ENCODE measurements at regions not wholly inside any gene's neighbourhood (a gene's known extent, or its start where the extent isn't known, plus 50 kb on each side); places are given as distances from the start of the nearest gene placed in this dataset.

DNA sequence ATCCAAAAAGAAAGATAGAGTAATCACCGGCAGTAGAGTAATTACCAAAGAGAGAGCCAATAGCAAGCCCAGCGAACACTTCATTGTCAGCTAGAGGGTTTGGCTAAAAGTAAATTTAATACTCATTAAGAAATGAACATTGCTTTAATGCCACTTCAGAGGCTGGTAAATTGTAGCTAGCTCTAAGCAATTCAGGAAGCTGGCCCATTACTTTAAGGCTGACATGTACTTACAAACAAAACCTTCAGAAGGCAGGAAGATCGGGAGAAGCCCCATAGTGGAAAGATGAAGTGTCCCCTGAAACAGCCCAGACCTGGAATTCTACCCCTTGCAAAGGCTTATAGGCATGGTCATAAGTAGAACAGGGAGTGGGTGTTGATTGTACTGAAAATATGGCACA, 396.6 kb upstream of the ID4 start:
- Histone ChIP-seq H3K27me3 (ENCODE audit: control insufficient read depth, insufficient read depth, low read length) (no peaks in the 10 kb centered on the region), H3K9me3 (replicated peaks; ENCODE audit: control insufficient read depth, low read depth, low read length) (no peaks in the 10 kb centered on the region), H3K36me3 (ENCODE audit: control insufficient read depth, insufficient read depth, low read length) (no peaks in the 10 kb centered on the region), H3K4me1 (ENCODE audit: control insufficient read depth, insufficient read depth, low read length) (no peaks in the 10 kb centered on the region), H3K4me3 (ENCODE audit: low read length) (no peak overlapping the region), H3K27ac (ENCODE audit: low read length) (no peak overlapping the region)
- no peak for DNase-seq
- WGBS (ENCODE audit: insufficient coverage) = no CpG with 5 or more reads among the region's 3 CpGs

DNA sequence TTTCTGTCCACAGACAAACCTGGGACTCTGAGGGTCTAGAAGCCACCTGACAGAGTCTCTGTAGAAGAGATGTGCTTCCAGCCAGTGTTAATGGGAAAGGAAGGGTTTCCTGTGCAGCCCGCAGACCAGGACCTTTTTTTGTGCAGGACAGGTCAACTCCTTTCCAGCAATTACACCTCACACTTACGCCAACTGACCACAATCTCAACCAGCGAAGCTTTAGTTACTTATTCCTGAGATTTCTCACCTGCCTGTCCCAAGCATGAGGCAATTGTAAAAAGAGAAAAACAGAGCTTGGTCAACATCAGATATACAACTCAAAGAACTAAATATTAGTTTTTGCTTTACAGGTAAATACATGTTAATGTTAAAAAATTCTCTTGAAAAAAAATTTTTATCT, 393.8 kb upstream of the ID4 start:
- Histone ChIP-seq H3K36me3 (ENCODE audit: control insufficient read depth, insufficient read depth, low read length) (no peaks in the 10 kb centered on the region), H3K27ac (ENCODE audit: low read length) (no peak overlapping the region), H3K9me3 (replicated peaks; ENCODE audit: control insufficient read depth, low read depth, low read length) (no peaks in the 10 kb centered on the region), H3K4me3 (ENCODE audit: low read length) (no peak overlapping the region), H3K27me3 (ENCODE audit: control insufficient read depth, insufficient read depth, low read length) (no peaks in the 10 kb centered on the region), H3K4me1 (ENCODE audit: control insufficient read depth, insufficient read depth, low read length) (no peaks in the 10 kb centered on the region)
- DNase-seq = no peak
- WGBS (ENCODE audit: insufficient coverage) = 100% methylated on average over 1 of the region's 3 CpGs

DNA sequence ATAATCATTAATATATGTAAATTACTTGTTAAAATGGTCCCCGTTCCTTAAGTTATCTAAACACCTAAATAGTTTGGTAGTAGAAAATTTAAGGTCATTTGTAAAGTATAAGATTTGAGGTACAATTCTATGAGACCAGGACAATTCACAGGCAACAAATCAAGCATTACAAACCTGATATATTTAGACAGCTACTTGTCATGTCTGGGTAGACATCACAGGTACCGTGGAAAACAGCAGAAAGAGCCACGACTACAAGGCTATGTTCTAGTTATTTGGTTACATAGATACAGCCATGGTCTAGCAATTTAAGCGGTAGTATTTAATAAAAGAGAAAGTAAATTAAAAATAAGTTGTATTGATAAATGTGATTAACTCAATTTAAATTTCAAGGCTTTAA, 393.1 kb upstream of the ID4 start:
- Histone ChIP-seq H3K27me3 (ENCODE audit: control insufficient read depth, insufficient read depth, low read length) (no peaks in the 10 kb centered on the region), H3K36me3 (ENCODE audit: control insufficient read depth, insufficient read depth, low read length) (no peaks in the 10 kb centered on the region), H3K9me3 (replicated peaks; ENCODE audit: control insufficient read depth, low read depth, low read length) (no peaks in the 10 kb centered on the region), H3K27ac (ENCODE audit: low read length) (no peak overlapping the region), H3K4me3 (ENCODE audit: low read length) (no peak overlapping the region), H3K4me1 (ENCODE audit: control insufficient read depth, insufficient read depth, low read length) (no peaks in the 10 kb centered on the region)
- WGBS (ENCODE audit: insufficient coverage) = no CpG with 5 or more reads among the region's 4 CpGs
- DNase-seq = no peak

DNA sequence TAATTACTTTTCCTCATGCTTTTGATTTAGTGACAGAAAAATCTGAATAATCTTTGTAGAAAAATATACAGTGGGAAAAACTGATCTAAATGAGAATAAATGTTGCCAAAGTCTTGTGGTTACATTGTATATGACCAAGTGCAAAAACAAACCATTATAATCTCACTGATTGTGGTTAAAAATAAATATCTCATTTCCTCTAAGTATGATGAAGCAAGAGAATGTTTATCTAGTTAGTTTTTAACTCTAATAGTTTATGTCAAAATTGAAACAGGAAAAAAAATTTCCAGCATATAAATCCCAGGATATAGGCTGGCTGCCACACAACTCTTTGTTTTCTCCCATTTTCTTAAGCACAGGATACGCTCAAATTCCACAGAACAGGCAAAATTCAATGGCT, 392.7 kb upstream of the ID4 start:
- no peak overlapping the region for H3K27ac ChIP-seq (ENCODE audit: low read length)
- H3K36me3 ChIP-seq (ENCODE audit: control insufficient read depth, insufficient read depth, low read length) = no peaks in the 10 kb centered on the region
- WGBS (ENCODE audit: insufficient coverage) = no CpG with 5 or more reads among the region's 1 CpG
- no peak overlapping the region for H3K4me3 ChIP-seq (ENCODE audit: low read length)
- DNase-seq = no peak
- H3K4me1 ChIP-seq (ENCODE audit: control insufficient read depth, insufficient read depth, low read length) = no peaks in the 10 kb centered on the region
- no peaks in the 10 kb centered on the region for H3K27me3 ChIP-seq (ENCODE audit: control insufficient read depth, insufficient read depth, low read length)
- H3K9me3 ChIP-seq (replicated peaks; ENCODE audit: control insufficient read depth, low read depth, low read length) = no peaks in the 10 kb centered on the region

DNA sequence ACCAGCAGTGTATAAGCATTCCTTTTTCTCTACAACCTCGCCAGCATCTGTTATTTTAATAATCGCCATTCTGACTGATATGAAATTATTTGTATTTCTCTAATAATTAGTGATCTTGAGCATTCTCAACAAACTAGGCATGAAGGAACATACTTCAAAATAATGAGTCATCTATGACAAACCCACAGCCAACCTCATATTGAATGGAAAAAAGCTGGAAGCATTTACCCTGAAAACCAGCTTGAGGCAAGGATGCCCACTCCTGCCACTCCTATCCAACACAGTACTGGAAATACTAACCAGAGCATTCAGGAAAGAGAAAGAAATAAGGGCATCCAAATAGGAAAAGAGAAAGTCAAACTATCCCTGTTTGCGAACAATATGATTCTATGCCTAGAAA, 390.6 kb upstream of the ID4 start:
- H3K4me3 ChIP-seq (ENCODE audit: low read length) = no peak overlapping the region

DNA sequence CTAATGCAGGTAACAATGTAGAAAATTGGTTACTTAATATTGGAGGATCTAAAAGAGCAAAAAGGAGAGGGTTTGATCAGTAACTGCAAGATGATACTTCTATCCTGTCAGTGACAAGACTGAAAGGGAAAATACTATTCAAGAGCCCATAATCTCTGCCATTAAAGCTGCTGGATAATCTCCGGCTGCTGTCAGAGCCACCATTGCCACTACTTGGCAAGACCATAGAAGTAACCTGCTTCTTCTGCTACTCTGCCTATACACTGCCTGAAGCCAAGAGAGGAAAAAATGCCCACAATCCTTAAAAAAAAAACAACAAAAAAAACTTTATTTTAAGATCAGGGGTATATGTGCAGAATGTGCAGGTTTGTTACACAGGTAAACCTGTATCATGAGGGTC, 386.5 kb upstream of the ID4 start:
- H3K36me3 ChIP-seq (ENCODE audit: control insufficient read depth, insufficient read depth, low read length) = no peaks in the 10 kb centered on the region
- 67% methylated on average over 1 of the region's 1 CpG for WGBS (ENCODE audit: insufficient coverage)
- DNase-seq = no peak
- H3K9me3 ChIP-seq (replicated peaks; ENCODE audit: control insufficient read depth, low read depth, low read length) = no peaks in the 10 kb centered on the region
- H3K27me3 ChIP-seq (ENCODE audit: control insufficient read depth, insufficient read depth, low read length) = no peaks in the 10 kb centered on the region
- no peak overlapping the region for H3K4me3 ChIP-seq (ENCODE audit: low read length)
- no peak overlapping the region for H3K27ac ChIP-seq (ENCODE audit: low read length)
- no peaks in the 10 kb centered on the region for H3K4me1 ChIP-seq (ENCODE audit: control insufficient read depth, insufficient read depth, low read length)

More for the DNA sequence above, 390.6 kb upstream of the ID4 start:
- Histone ChIP-seq H3K36me3 (ENCODE audit: control insufficient read depth, insufficient read depth, low read length) (no peaks in the 10 kb centered on the region), H3K9me3 (replicated peaks; ENCODE audit: control insufficient read depth, low read depth, low read length) (no peaks in the 10 kb centered on the region), H3K4me1 (ENCODE audit: control insufficient read depth, insufficient read depth, low read length) (no peaks in the 10 kb centered on the region), H3K27ac (ENCODE audit: low read length) (no peak overlapping the region), H3K27me3 (ENCODE audit: control insufficient read depth, insufficient read depth, low read length) (no peaks in the 10 kb centered on the region)
- WGBS (ENCODE audit: insufficient coverage) = 100% methylated on average over 1 of the region's 3 CpGs
- no peak for DNase-seq

DNA sequence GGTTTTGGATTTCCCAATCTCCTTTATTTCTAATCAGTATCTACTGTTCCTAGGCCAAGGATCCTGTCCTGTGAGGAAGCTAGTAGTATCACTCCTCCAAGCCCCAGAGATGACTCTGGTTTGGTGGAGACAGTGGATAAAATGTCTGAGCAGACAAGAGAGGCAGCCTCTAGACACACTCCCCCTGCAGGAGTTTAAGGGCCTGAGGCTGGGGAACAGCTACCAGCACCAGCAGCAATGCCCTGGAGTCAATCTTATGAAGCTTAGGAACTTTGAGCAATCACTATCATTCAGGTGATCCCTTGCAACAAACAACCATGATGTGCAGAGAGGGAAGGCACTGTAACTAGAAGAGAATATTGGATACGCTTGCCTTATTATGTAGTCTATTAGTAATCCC, 384.7 kb upstream of the ID4 start:
- no peaks in the 10 kb centered on the region for H3K36me3 ChIP-seq (ENCODE audit: control insufficient read depth, insufficient read depth, low read length)
- DNase-seq = no peak
- H3K27me3 ChIP-seq (ENCODE audit: control insufficient read depth, insufficient read depth, low read length) = no peaks in the 10 kb centered on the region
- H3K4me1 ChIP-seq (ENCODE audit: control insufficient read depth, insufficient read depth, low read length) = no peaks in the 10 kb centered on the region
- WGBS (ENCODE audit: insufficient coverage) = no CpG with 5 or more reads among the region's 1 CpG
- H3K4me3 ChIP-seq (ENCODE audit: low read length) = no peak overlapping the region
- no peaks in the 10 kb centered on the region for H3K9me3 ChIP-seq (replicated peaks; ENCODE audit: control insufficient read depth, low read depth, low read length)
- H3K27ac ChIP-seq (ENCODE audit: low read length) = no peak overlapping the region

DNA sequence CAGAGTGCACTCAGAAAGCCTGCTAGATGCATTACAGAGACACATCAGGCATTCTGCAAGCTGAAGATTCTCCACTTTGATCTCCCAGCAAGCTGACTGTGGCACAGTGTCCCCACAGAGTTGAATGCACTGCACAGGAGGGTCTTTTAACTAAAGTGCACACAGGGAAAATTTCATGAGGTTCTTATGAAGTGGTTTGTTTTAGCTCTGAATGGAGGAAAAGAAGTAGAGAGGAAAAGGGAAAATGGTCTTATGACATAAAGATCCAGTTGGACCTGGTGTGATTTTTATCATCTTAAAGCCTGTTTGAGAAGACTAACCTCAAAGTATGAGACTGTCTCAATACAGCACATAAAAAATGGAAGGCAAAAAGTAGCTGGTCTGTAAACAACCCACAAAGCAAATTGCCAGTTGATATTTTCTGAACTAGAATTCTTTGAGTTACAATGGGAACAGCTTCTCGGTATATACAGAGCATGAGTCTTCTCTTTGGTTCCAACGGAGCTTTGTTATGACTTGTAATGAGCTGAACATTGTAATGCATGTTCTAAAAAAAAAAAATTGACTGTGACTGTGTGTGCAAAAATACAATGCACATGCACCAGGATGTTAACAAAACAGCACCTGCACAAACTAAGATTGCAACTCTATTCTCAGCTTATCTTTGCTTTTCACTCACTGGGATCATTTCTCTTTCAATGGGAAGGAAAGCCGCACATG, 383.0 kb upstream of the ID4 start:
- Histone ChIP-seq H3K4me1 (ENCODE audit: control insufficient read depth, insufficient read depth, low read length) (no peaks in the 10 kb centered on the region), H3K27ac (ENCODE audit: low read length) (no peak overlapping the region), H3K4me3 (ENCODE audit: low read length) (no peak overlapping the region), H3K9me3 (replicated peaks; ENCODE audit: control insufficient read depth, low read depth, low read length) (no peaks in the 10 kb centered on the region), H3K36me3 (ENCODE audit: control insufficient read depth, insufficient read depth, low read length) (no peaks in the 10 kb centered on the region), H3K27me3 (ENCODE audit: control insufficient read depth, insufficient read depth, low read length) (no peaks in the 10 kb centered on the region)
- DNase-seq = no peak
- WGBS (ENCODE audit: insufficient coverage) = no CpG with 5 or more reads among the region's 3 CpGs

DNA sequence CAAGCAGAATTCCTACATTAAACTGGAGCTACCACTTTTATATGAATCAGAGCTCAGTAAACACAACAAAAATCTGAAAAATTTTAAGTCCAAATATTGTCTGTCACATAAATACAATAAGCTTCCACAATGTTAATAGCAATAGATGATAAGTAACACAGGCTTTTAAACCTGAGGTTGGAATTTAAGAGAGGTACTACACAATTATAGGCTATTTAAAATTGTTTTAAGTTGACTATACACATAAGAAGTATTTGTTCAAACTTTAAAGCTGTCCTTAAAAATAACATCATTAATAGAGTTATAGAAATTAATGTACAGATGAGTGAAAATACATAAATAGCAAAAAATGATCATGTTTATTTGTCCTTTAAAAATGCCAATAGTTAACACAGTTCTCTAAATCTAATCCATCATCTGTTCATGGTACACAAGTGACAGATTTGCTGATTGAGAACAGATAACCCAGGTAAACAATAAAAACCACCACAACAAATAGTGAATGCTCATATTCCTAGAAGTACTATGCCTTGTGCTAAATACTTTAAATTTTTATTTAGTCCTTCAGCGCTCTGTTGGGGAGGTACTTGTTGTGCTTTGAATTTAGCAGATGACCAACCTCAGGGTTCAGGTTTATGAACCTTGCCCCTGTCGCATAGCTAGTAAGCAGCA, 382.3 kb upstream of the ID4 start:
- no peak for DNase-seq
- Histone ChIP-seq H3K4me1 (ENCODE audit: control insufficient read depth, insufficient read depth, low read length) (no peaks in the 10 kb centered on the region), H3K36me3 (ENCODE audit: control insufficient read depth, insufficient read depth, low read length) (no peaks in the 10 kb centered on the region), H3K27ac (ENCODE audit: low read length) (no peak overlapping the region), H3K4me3 (ENCODE audit: low read length) (no peak overlapping the region), H3K27me3 (ENCODE audit: control insufficient read depth, insufficient read depth, low read length) (no peaks in the 10 kb centered on the region), H3K9me3 (replicated peaks; ENCODE audit: control insufficient read depth, low read depth, low read length) (no peaks in the 10 kb centered on the region)
- 100% methylated on average over 1 of the region's 2 CpGs for WGBS (ENCODE audit: insufficient coverage)

DNA sequence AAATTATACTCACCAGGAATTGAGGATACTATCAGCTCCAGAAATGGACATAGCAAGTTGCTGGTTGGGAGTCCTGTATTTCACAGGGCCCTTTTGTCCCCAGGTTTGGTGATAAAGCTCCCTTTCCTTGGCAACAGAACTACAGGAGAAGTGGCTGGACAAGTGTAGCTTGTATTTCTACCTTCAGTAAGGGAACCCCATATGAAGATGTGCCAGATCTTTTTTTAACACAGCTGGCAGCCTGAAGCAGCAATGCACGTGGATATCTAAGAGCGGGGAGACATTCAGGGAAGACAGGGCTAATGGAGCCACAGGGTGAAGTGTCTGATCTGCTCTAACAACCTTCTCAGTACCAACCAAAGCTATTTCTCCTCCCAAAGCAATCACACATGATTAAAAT, 373.9 kb upstream of the ID4 start:
- Histone ChIP-seq H3K4me3 (ENCODE audit: low read length) (no peak overlapping the region), H3K27me3 (ENCODE audit: control insufficient read depth, insufficient read depth, low read length) (no peaks in the 10 kb centered on the region), H3K27ac (ENCODE audit: low read length) (no peak overlapping the region), H3K9me3 (replicated peaks; ENCODE audit: control insufficient read depth, low read depth, low read length) (no peaks in the 10 kb centered on the region), H3K4me1 (ENCODE audit: control insufficient read depth, insufficient read depth, low read length) (peaks cover 3% of the 10 kb centered on the region), H3K36me3 (ENCODE audit: control insufficient read depth, insufficient read depth, low read length) (no peaks in the 10 kb centered on the region)
- peak; percentile 12 for DNase-seq
- no CpG with 5 or more reads among the region's 2 CpGs for WGBS (ENCODE audit: insufficient coverage)
